Activated CD8-positive, alpha-beta T cell treated with anti-CD3 and anti-CD28 coated beads, Interleukin-2, amount 10 ng/mL, durations not matched to agents 7 days and 5 days (primary cell): ENCODE measurements at regions not wholly inside any gene's neighbourhood (a gene's known extent, or its start where the extent isn't known, plus 50 kb on each side); places are given as distances from the start of the nearest gene placed in this dataset.
"Not testable (repeated sequence)": the region's sequence is repeated elsewhere in the genome, so short reads cannot be mapped to it uniquely, and the experiment has no call there.

Experiments used
- ATAC-seq: fragments of 150-1000 bp; cut with Tn5 transposase; one replicate; pipeline ENCODE4 v1.10.0; 2021; ENCODE audit warnings: moderate library complexity
- CTCF ChIA-PET: fragments of 350-600 bp; sonication (Branson Sonifier 250); formaldehyde crosslinking; loops from one replicate; lab custom pipeline; 2021; ENCODE audit warnings: antibody characterized with exemption; lab: Charles Lee
- POLR2A ChIA-PET: fragments of 350-600 bp; sonication (Branson Sonifier 250); formaldehyde crosslinking; loops from one replicate; lab custom pipeline; 2021; ENCODE audit warnings: antibody characterized with exemption; lab: Charles Lee
- DNase-seq: peaks from one replicate; pipeline ENCODE4 v3.0.0-alpha.2; 2020
- H3K27ac Mint-ChIP-seq: one replicate; pipeline ENCODE4 v1.8.0; 2021; ENCODE audit warnings: mild to moderate bottlenecking, mixed read lengths
- H3K27me3 Mint-ChIP-seq: one replicate; pipeline ENCODE4 v1.8.0; 2021; ENCODE audit warnings: low read depth, mixed read lengths
- H3K36me3 Mint-ChIP-seq: one replicate; pipeline ENCODE4 v1.8.0; 2021; ENCODE audit warnings: low read depth, mixed read lengths
- H3K4me1 Mint-ChIP-seq: one replicate; pipeline ENCODE4 v1.8.0; 2021; ENCODE audit warnings: low read depth, mixed read lengths
- H3K4me3 Mint-ChIP-seq: one replicate; pipeline ENCODE4 v1.8.0; 2021; ENCODE audit warnings: mild to moderate bottlenecking, mixed read lengths
- H3K9me3 Mint-ChIP-seq: one replicate; pipeline ENCODE4 v1.8.0; 2022; ENCODE audit warnings: mixed read lengths; ENCODE audit not compliant: insufficient read depth

- Mint-ChIP-seq H3K9me3 (peaks cover 8% of the 10 kb centered on the region), H3K27me3 (no peaks in the 10 kb centered on the region), H3K4me1 (no peaks in the 10 kb centered on the region), H3K27ac (no peak overlapping the region), H3K36me3 (no peaks in the 10 kb centered on the region), H3K4me3 (no peak overlapping the region)
- CTCF ChIA-PET = no interaction called here
- POLR2A ChIA-PET = no interaction called here
- ATAC-seq = no peak
- DNase-seq = no peak
These were observed 715.7 kb upstream of the ZP4 start for GRCh38 chr1:238606457-238606856.

GRCh38 chr1:238604357-238604756 is 713.6 kb upstream of the ZP4 start:
- no peak overlapping the region for H3K4me3 Mint-ChIP-seq
- no peaks in the 10 kb centered on the region for H3K27me3 Mint-ChIP-seq
- ATAC-seq (no peak), DNase-seq (no peak)
- H3K36me3 Mint-ChIP-seq = no peaks in the 10 kb centered on the region
- CTCF ChIA-PET = no interaction called here
- no peaks in the 10 kb centered on the region for H3K4me1 Mint-ChIP-seq
- no peak overlapping the region for H3K27ac Mint-ChIP-seq
- POLR2A ChIA-PET = no interaction called here
- peaks cover 13% of the 10 kb centered on the region for H3K9me3 Mint-ChIP-seq

- POLR2A ChIA-PET, CTCF ChIA-PET, ATAC-seq, H3K27me3 Mint-ChIP-seq, H3K36me3 Mint-ChIP-seq, H3K4me3 Mint-ChIP-seq, H3K27ac Mint-ChIP-seq, H3K4me1 Mint-ChIP-seq, DNase-seq: not testable (repeated sequence)
- H3K9me3 Mint-ChIP-seq = peaks cover 13% of the 10 kb centered on the region
These were observed 710.9 kb upstream of the ZP4 start for GRCh38 chr1:238601604-238602003.

GRCh38 chr1:238596703-238597102 is 706.0 kb upstream of the ZP4 start:
- Mint-ChIP-seq H3K4me1 (no peaks in the 10 kb centered on the region), H3K9me3 (peaks cover 10% of the 10 kb centered on the region), H3K27ac (no peak overlapping the region), H3K4me3 (no peak overlapping the region), H3K27me3 (no peaks in the 10 kb centered on the region), H3K36me3 (no peaks in the 10 kb centered on the region)
- ChIA-PET CTCF (no interaction called here), POLR2A (no interaction called here)
- DNase-seq (no peak), ATAC-seq (no peak)

- no peak for ATAC-seq
- no peaks in the 10 kb centered on the region for H3K4me1 Mint-ChIP-seq
These were observed 701.9 kb upstream of the ZP4 start for GRCh38 chr1:238592621-238593020.

GRCh38 chr1:238589843-238590435 is 699.2 kb upstream of the ZP4 start:
- DNase-seq (no peak), ATAC-seq (no peak)
- peaks cover 7% of the 10 kb centered on the region for H3K9me3 Mint-ChIP-seq
- no peaks in the 10 kb centered on the region for H3K4me1 Mint-ChIP-seq
- no peaks in the 10 kb centered on the region for H3K27me3 Mint-ChIP-seq
- H3K27ac Mint-ChIP-seq = no peak overlapping the region
- no peaks in the 10 kb centered on the region for H3K36me3 Mint-ChIP-seq
- no peak overlapping the region for H3K4me3 Mint-ChIP-seq
- ChIA-PET POLR2A (no interaction called here), CTCF (no interaction called here)

More at GRCh38 chr1:238592621-238593020, 701.9 kb upstream of the ZP4 start:
- Mint-ChIP-seq H3K36me3 (no peaks in the 10 kb centered on the region), H3K27me3 (no peaks in the 10 kb centered on the region), H3K9me3 (peaks cover 7% of the 10 kb centered on the region), H3K27ac (no peak overlapping the region), H3K4me3 (no peak overlapping the region)
- no peak for DNase-seq
- POLR2A ChIA-PET = no interaction called here
- CTCF ChIA-PET = no interaction called here

- ChIA-PET CTCF (no interaction called here), POLR2A (no interaction called here)
- DNase-seq (no peak), ATAC-seq (no peak)
- Mint-ChIP-seq H3K9me3 (peaks cover 4% of the 10 kb centered on the region), H3K27ac (no peak overlapping the region), H3K4me3 (no peak overlapping the region), H3K36me3 (no peaks in the 10 kb centered on the region), H3K27me3 (no peaks in the 10 kb centered on the region), H3K4me1 (no peaks in the 10 kb centered on the region)
These were observed 692.1 kb upstream of the ZP4 start for GRCh38 chr1:238582816-238583215.

- H3K4me1 Mint-ChIP-seq = no peaks in the 10 kb centered on the region
- H3K36me3 Mint-ChIP-seq = no peaks in the 10 kb centered on the region
- peaks cover 10% of the 10 kb centered on the region for H3K9me3 Mint-ChIP-seq
- no peaks in the 10 kb centered on the region for H3K27me3 Mint-ChIP-seq
- DNase-seq = no peak
- H3K27ac Mint-ChIP-seq = no peak overlapping the region
- no peak for ATAC-seq
- no peak overlapping the region for H3K4me3 Mint-ChIP-seq
- ChIA-PET CTCF (no interaction called here), POLR2A (no interaction called here)
These were observed 690.6 kb upstream of the ZP4 start for GRCh38 chr1:238581332-238581731.

- H3K27me3 Mint-ChIP-seq = no peaks in the 10 kb centered on the region
- H3K36me3 Mint-ChIP-seq = no peaks in the 10 kb centered on the region
- H3K4me1 Mint-ChIP-seq = no peaks in the 10 kb centered on the region
- ChIA-PET POLR2A (no interaction called here), CTCF (no interaction called here)
- no peak for ATAC-seq
- DNase-seq = no peak
- H3K4me3 Mint-ChIP-seq = no peak overlapping the region
- no peak overlapping the region for H3K27ac Mint-ChIP-seq
- peaks cover 11% of the 10 kb centered on the region for H3K9me3 Mint-ChIP-seq
These were observed 678.0 kb upstream of the ZP4 start for GRCh38 chr1:238568735-238569134.

- Mint-ChIP-seq H3K36me3 (no peaks in the 10 kb centered on the region), H3K9me3 (peaks cover 28% of the 10 kb centered on the region), H3K27me3 (no peaks in the 10 kb centered on the region), H3K4me3 (no peak overlapping the region), H3K27ac (no peak overlapping the region), H3K4me1 (no peaks in the 10 kb centered on the region)
- ATAC-seq (no peak), DNase-seq (no peak)
- POLR2A ChIA-PET = no interaction called here
- CTCF ChIA-PET = no interaction called here
These were observed 671.6 kb upstream of the ZP4 start for GRCh38 chr1:238562341-238562740.

- ATAC-seq (no peak), DNase-seq (no peak)
- CTCF ChIA-PET = no interaction called here
- H3K36me3 Mint-ChIP-seq = no peaks in the 10 kb centered on the region
- POLR2A ChIA-PET = no interaction called here
- no peaks in the 10 kb centered on the region for H3K27me3 Mint-ChIP-seq
- H3K9me3 Mint-ChIP-seq = peaks cover 21% of the 10 kb centered on the region
- H3K4me1 Mint-ChIP-seq = no peaks in the 10 kb centered on the region
- H3K27ac Mint-ChIP-seq = no peak overlapping the region
- no peak overlapping the region for H3K4me3 Mint-ChIP-seq
These were observed 668.0 kb upstream of the ZP4 start for GRCh38 chr1:238558746-238559145.

- Mint-ChIP-seq H3K27me3 (no peaks in the 10 kb centered on the region), H3K4me3 (no peak overlapping the region), H3K27ac (no peak overlapping the region), H3K4me1 (no peaks in the 10 kb centered on the region), H3K9me3 (peaks cover 15% of the 10 kb centered on the region), H3K36me3 (no peaks in the 10 kb centered on the region)
- no peak for DNase-seq
- CTCF ChIA-PET = no interaction called here
- POLR2A ChIA-PET = no interaction called here
- ATAC-seq = no peak
These were observed 667.4 kb upstream of the ZP4 start for GRCh38 chr1:238558156-238558555.

GRCh38 chr1:238552271-238552670 is 661.5 kb upstream of the ZP4 start:
- Mint-ChIP-seq H3K4me1 (no peaks in the 10 kb centered on the region), H3K36me3 (no peaks in the 10 kb centered on the region), H3K9me3 (peaks cover 7% of the 10 kb centered on the region), H3K27me3 (no peaks in the 10 kb centered on the region), H3K27ac (no peak overlapping the region), H3K4me3 (no peak overlapping the region)
- ATAC-seq (no peak), DNase-seq (no peak)
- ChIA-PET CTCF (no interaction called here), POLR2A (no interaction called here)
